ENCODE measurements at regions not wholly inside any gene's neighbourhood (a gene's known extent, or its start where the extent isn't known, plus 50 kb on each side); places are given as distances from the start of the nearest gene placed in this dataset.

DNA sequence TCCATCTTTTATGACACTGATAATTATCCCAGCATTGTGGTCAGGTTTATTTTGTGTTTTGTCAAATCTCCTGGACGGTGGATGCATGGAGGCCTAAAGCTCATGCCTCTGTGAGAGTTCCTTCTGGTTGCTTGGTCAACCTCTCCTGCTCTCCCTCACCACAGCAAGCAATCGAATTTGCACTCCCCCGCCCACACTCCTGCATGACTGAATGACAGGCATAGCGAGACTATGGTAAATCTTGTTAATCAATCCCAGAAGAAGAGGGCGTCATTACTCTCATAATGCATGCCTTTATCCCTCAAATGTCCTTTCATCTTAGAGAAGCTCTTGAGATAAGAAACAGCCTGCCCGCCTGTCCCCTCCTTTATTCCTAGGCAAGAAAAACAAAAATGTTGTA is 1215.0 kb upstream of the CDH9 start:
- TF ChIP-seq, protein P1, sequence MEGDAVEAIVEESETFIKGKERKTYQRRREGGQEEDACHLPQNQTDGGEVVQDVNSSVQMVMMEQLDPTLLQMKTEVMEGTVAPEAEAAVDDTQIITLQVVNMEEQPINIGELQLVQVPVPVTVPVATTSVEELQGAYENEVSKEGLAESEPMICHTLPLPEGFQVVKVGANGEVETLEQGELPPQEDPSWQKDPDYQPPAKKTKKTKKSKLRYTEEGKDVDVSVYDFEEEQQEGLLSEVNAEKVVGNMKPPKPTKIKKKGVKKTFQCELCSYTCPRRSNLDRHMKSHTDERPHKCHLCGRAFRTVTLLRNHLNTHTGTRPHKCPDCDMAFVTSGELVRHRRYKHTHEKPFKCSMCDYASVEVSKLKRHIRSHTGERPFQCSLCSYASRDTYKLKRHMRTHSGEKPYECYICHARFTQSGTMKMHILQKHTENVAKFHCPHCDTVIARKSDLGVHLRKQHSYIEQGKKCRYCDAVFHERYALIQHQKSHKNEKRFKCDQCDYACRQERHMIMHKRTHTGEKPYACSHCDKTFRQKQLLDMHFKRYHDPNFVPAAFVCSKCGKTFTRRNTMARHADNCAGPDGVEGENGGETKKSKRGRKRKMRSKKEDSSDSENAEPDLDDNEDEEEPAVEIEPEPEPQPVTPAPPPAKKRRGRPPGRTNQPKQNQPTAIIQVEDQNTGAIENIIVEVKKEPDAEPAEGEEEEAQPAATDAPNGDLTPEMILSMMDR (conservative IDR thresholded peaks at IDR 0.05; ENCODE audit: low read length) = no peak
- TF ChIP-seq EZH2phosphoT487 (IDR thresholded peaks at IDR 0.05; ENCODE audit: borderline replicate concordance, low read depth, low read length) = no peak

Data from OCI-LY7 (cell line).